IMR-90 (cell line): ENCODE measurements at regions not wholly inside any gene's neighbourhood (a gene's known extent, or its start where the extent isn't known, plus 50 kb on each side); places are given as distances from the start of the nearest gene placed in this dataset.

ENCODE experiments used
- ATAC-seq: fragments of 200-7000 bp; cut with Tn5 transposase; 2 replicates; pipeline ENCODE4 v1.9.1; 2020; ENCODE audit warnings: low read depth, mild to moderate bottlenecking, moderate library complexity
- BruUV-seq: library from RNA; stranded (reverse); fragments of 400-500 nt; replicated peaks from 2 replicates; lab custom pipeline; 2021; lab: Mats Ljungman, UMichigan
- CTCF ChIA-PET: fragments of 300-600 bp; formaldehyde crosslinking; extraction: SDS; loops from one replicate; lab custom pipeline; 2021; ENCODE audit warnings: antibody characterized with exemption; lab: Yijun Ruan, JAX
- POLR2A ChIA-PET: fragments of 300-600 bp; sonication (Branson Sonifier 250); formaldehyde crosslinking; loops from one replicate; lab custom pipeline; 2022; ENCODE audit warnings: antibody characterized with exemption; ENCODE audit not compliant: unreplicated experiment; lab: Charles Lee
- DNase-seq: peaks from one replicate; pipeline ENCODE4 v3.0.0; 2013
- H2AFZ ChIP-seq: replicated peaks from 2 replicates; pipeline ENCODE3; 2013; ENCODE audit warnings: low read length, mild to moderate bottlenecking; ENCODE audit not compliant: poor library complexity
- H2AK5ac ChIP-seq: 2 replicates; pipeline ENCODE4 v1.6.1; 2013; ENCODE audit warnings: low read depth, low read length, inconsistent platforms
- H2AK9ac ChIP-seq: replicated peaks from 2 replicates; pipeline ENCODE3; 2013; ENCODE audit warnings: mild to moderate bottlenecking, low read depth, low read length, moderate library complexity; ENCODE audit not compliant: poor library complexity
- H2BK120ac ChIP-seq: 2 replicates; pipeline ENCODE4 v1.6.1; 2013; ENCODE audit warnings: low read depth, low read length, inconsistent platforms
- H2BK15ac ChIP-seq: 3 replicates; pipeline ENCODE4 v1.6.1; 2013; ENCODE audit warnings: low read depth, low read length, inconsistent platforms
- H2BK20ac ChIP-seq: 2 replicates; pipeline ENCODE4 v1.6.1; 2013; ENCODE audit warnings: low read depth, mild to moderate bottlenecking, inconsistent platforms, low read length, moderate library complexity
- H2BK5ac ChIP-seq: 2 replicates; pipeline ENCODE4 v1.6.1; 2013; ENCODE audit warnings: mild to moderate bottlenecking, low read depth, low read length, inconsistent platforms; ENCODE audit not compliant: poor library complexity, severe bottlenecking
- H3K14ac ChIP-seq: replicated peaks from 2 replicates; pipeline ENCODE4 v1.6.1; 2013; ENCODE audit warnings: low read depth, low read length, inconsistent platforms
- H3K18ac ChIP-seq: 2 replicates; pipeline ENCODE4 v1.6.1; 2013; ENCODE audit warnings: low read depth, low read length, control low read depth
- H3K23ac ChIP-seq: 2 replicates; pipeline ENCODE4 v1.6.1; 2013; ENCODE audit warnings: low read depth, low read length, inconsistent platforms
- H3K27ac ChIP-seq: 2 replicates; pipeline ENCODE4 v1.5.1; 2013; ENCODE audit warnings: mild to moderate bottlenecking, control low read depth, low read length; ENCODE audit not compliant: insufficient read depth
- H3K27me3 ChIP-seq: 2 replicates; pipeline ENCODE4 v1.6.1; 2013; ENCODE audit warnings: low read length; ENCODE audit not compliant: control insufficient read depth, insufficient read depth
- H3K36me3 ChIP-seq: 2 replicates; pipeline ENCODE4 v1.6.1; 2013; ENCODE audit warnings: low read length, mixed read lengths; ENCODE audit not compliant: control insufficient read depth, insufficient read depth
- H3K4ac ChIP-seq: 2 replicates; pipeline ENCODE4 v1.6.1; 2013; ENCODE audit warnings: low read depth, low read length, inconsistent platforms
- H3K4me1 ChIP-seq: 2 replicates; pipeline ENCODE4 v1.6.1; 2013; ENCODE audit warnings: low read length, mixed read lengths; ENCODE audit not compliant: control insufficient read depth, insufficient read depth
- H3K4me2 ChIP-seq: 2 replicates; pipeline ENCODE4 v1.6.1; 2013; ENCODE audit warnings: low read depth, mild to moderate bottlenecking, control low read depth, low read length, moderate library complexity
- H3K4me3 ChIP-seq: 2 replicates; pipeline ENCODE4 v1.5.1; 2013; ENCODE audit warnings: low read depth, mild to moderate bottlenecking, control low read depth, low read length, moderate library complexity; ENCODE audit not compliant: insufficient read depth
- H3K56ac ChIP-seq: 2 replicates; pipeline ENCODE4 v1.6.1; 2013; ENCODE audit warnings: low read length, inconsistent platforms; ENCODE audit not compliant: insufficient read depth; ENCODE audit errors: extremely low read depth
- H3K79me1 ChIP-seq, 2 experiments: 2 replicates each; pipeline ENCODE4 v1.6.1; 2013; ENCODE audit warnings: low read length in 2 of 2, inconsistent platforms in 1 of 2, low read depth in 1 of 2
- H3K9ac ChIP-seq: 2 replicates; pipeline ENCODE4 v1.6.1; 2013; ENCODE audit warnings: low read depth, low read length, control low read depth
- H3K9me1 ChIP-seq: 2 replicates; pipeline ENCODE4 v1.6.1; 2013; ENCODE audit warnings: low read length, inconsistent platforms; ENCODE audit not compliant: insufficient read depth
- H3K9me3 ChIP-seq: 2 replicates; pipeline ENCODE4 v1.6.1; 2013; ENCODE audit warnings: low read length; ENCODE audit not compliant: control insufficient read depth, insufficient read depth
- H4K20me1 ChIP-seq: 2 replicates; pipeline ENCODE4 v1.6.1; 2013; ENCODE audit warnings: low read length, inconsistent platforms; ENCODE audit not compliant: insufficient read depth
- H4K5ac ChIP-seq: 2 replicates; pipeline ENCODE4 v1.6.1; 2013; ENCODE audit warnings: mild to moderate bottlenecking, low read depth, low read length, control low read depth
- H4K8ac ChIP-seq, 2 experiments: 2 replicates each; pipeline ENCODE4 v1.6.1; 2013; ENCODE audit warnings: low read depth in 2 of 2, low read length in 2 of 2, control low read depth in 1 of 2, inconsistent platforms in 1 of 2
- H4K91ac ChIP-seq: 2 replicates; pipeline ENCODE4 v1.6.1; 2013; ENCODE audit warnings: low read depth, low read length, inconsistent platforms; ENCODE audit not compliant: insufficient read depth
- NFE2L2 ChIP-seq: fragments of 150-350 bp; IDR thresholded peaks from 2 replicates; pipeline ENCODE4 v1.6.1; 2016; ENCODE audit warnings: low read depth, mild to moderate bottlenecking, low read length
- POLR2A ChIP-seq: IDR thresholded peaks from 2 replicates; pipeline ENCODE4 v1.6.1; 2012; ENCODE audit warnings: mild to moderate bottlenecking, low read depth, low read length
- RFX5 ChIP-seq: IDR thresholded peaks from 2 replicates; pipeline ENCODE4 v1.8.0; 2012; ENCODE audit warnings: low read depth, mild to moderate bottlenecking, low read length, moderate library complexity
- SMC3 ChIP-seq: fragments of 150-350 bp; IDR thresholded peaks from 2 replicates; pipeline ENCODE4 v1.6.1; 2016; ENCODE audit warnings: low read depth, mild to moderate bottlenecking, antibody characterized with exemption, low read length, moderate library complexity
- WGBS, 2 experiments: methylation state at CpG; one replicate each; pipeline versions ENCODE4 v1.1.5 to v1.1.7; 2013; ENCODE audit warnings: missing lambda C conversion rate in 2 of 2; ENCODE audit not compliant: insufficient read length in 1 of 2; ENCODE audit errors: extremely low coverage in 2 of 2; 5-methylcytosine and 5-hydroxymethylcytosine counted together
- dilution Hi-C: fragments of 300-500 bp; cut with HindIII; formaldehyde crosslinking; loops from one replicate; pipeline ENCODE4 v1.14.3; 2018; ENCODE audit warnings: low sequenced_read_pairs; ENCODE audit not compliant: unreplicated experiment
- in situ Hi-C: fragments of 300-500 bp; cut with MboI; formaldehyde crosslinking; loops from 3 replicates; pipeline ENCODE4 v1.14.3; 2019; ENCODE audit warnings: low sequenced_read_pairs, inconsistent platforms, mixed read lengths
- intact Hi-C: fragments of 100-400 bp; cut with micrococcal nuclease; formaldehyde crosslinking; loops from 2 replicates; pipeline ENCODE4 v1.10.0; 2022

- H3K27me3 ChIP-seq = no peaks in the 10 kb centered on the region; the same call in 1 of the 2 replicates
- ATAC-seq = no peak
- no peak overlapping the region for H3K18ac ChIP-seq
- CTCF ChIA-PET = no interaction called here
- H4K20me1 ChIP-seq = no peaks in the 10 kb centered on the region
- no peak overlapping the region for H3K4ac ChIP-seq
- no peak overlapping the region for H2BK15ac ChIP-seq
- no peak overlapping the region for H4K5ac ChIP-seq
- H3K14ac ChIP-seq = no peak overlapping the region
- in situ Hi-C loops = no loop called here
- no TSS peak for BruUV-seq
- no peak overlapping the region for H4K91ac ChIP-seq
- no peak overlapping the region for H2AFZ ChIP-seq
- intact Hi-C loops = no loop called here
- WGBS, 2 experiments = no CpG with 5 or more reads among the region's 6 CpGs
- no peak overlapping the region for H2BK5ac ChIP-seq
- no peak overlapping the region for H2AK9ac ChIP-seq
- no peak overlapping the region for H3K23ac ChIP-seq
- H3K27ac ChIP-seq = no peak overlapping the region
- H3K56ac ChIP-seq = no peak overlapping the region
- no peak overlapping the region for H2AK5ac ChIP-seq
- H3K4me3 ChIP-seq = no peak overlapping the region
- no peak overlapping the region for H4K8ac ChIP-seq
- H3K9ac ChIP-seq = no peak overlapping the region
- H3K9me1 ChIP-seq = no peaks in the 10 kb centered on the region
- no peaks in the 10 kb centered on the region for H3K4me1 ChIP-seq
- no peak for DNase-seq
- no peak overlapping the region for H2BK20ac ChIP-seq
- no peaks in the 10 kb centered on the region for H3K79me1 ChIP-seq
- no peak for TF ChIP-seq NFE2L2
- no peak for TF ChIP-seq RFX5
- TF ChIP-seq SMC3 = no peak
- no peak for TF ChIP-seq POLR2A
- no peaks in the 10 kb centered on the region for H3K9me3 ChIP-seq
- dilution Hi-C loops = no loop called here
- H3K4me2 ChIP-seq = no peak overlapping the region
- H2BK120ac ChIP-seq = no peak overlapping the region
- H3K36me3 ChIP-seq = no peaks in the 10 kb centered on the region
- POLR2A ChIA-PET = no interaction called here
Measured at GRCh38 chr17:79454826-79455225, 156.0 kb downstream of the RBFOX3 start.
